ENCODE measurements at regions not wholly inside any gene's neighbourhood (a gene's known extent, or its start where the extent isn't known, plus 50 kb on each side); places are given as distances from the start of the nearest gene placed in this dataset.
"Not testable (repeated sequence)": the region's sequence is repeated elsewhere in the genome, so short reads cannot be mapped to it uniquely, and the experiment has no call there.

DNA sequence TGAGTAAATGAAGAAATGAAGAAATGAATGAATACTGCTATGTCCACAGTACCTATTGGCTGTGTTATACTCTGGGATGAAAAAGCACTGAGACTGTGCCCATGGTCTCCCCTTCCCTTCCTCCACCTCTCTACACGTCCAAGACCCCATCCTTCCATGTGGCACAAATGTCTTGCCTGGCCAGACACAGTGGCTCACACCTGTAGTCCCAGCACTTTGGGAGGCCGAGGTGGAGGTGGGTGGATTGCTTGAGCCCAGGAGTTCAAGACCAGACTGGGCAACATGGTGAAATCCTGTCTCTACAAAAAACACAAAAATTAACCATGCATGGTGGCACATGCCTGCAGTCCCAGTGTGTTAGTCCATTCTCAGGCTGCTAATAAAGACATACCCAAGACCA lies 200.1 kb downstream of the FAM43A start:
- DNase-seq (no peak), ATAC-seq (no peak)
- H3K36me3 ChIP-seq (ENCODE audit: control insufficient read depth, insufficient read depth, low read length) = no peaks in the 10 kb centered on the region
- TF ChIP-seq, protein P1, sequence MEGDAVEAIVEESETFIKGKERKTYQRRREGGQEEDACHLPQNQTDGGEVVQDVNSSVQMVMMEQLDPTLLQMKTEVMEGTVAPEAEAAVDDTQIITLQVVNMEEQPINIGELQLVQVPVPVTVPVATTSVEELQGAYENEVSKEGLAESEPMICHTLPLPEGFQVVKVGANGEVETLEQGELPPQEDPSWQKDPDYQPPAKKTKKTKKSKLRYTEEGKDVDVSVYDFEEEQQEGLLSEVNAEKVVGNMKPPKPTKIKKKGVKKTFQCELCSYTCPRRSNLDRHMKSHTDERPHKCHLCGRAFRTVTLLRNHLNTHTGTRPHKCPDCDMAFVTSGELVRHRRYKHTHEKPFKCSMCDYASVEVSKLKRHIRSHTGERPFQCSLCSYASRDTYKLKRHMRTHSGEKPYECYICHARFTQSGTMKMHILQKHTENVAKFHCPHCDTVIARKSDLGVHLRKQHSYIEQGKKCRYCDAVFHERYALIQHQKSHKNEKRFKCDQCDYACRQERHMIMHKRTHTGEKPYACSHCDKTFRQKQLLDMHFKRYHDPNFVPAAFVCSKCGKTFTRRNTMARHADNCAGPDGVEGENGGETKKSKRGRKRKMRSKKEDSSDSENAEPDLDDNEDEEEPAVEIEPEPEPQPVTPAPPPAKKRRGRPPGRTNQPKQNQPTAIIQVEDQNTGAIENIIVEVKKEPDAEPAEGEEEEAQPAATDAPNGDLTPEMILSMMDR (IDR thresholded peaks at IDR 0.05) = no peak
- Mint-ChIP-seq H3K36me3 (peaks cover 20% of the 10 kb centered on the region), H3K27ac (no peak overlapping the region), H3K4me3 (no peak overlapping the region), H3K4me1 (no peaks in the 10 kb centered on the region), H3K27me3 (ENCODE audit: low read depth in 2 of 2) (no peaks in the 10 kb centered on the region), H3K9me3 (peaks cover 3 to 5% of the 10 kb centered on the region in 2 donors)
- 100% methylated on average over 1 of the region's 2 CpGs for WGBS (ENCODE audit: insufficient coverage)
- no peak overlapping the region for H3K4me3 ChIP-seq (ENCODE audit: low read length)
- H3K27me3 ChIP-seq (ENCODE audit: control insufficient read depth, insufficient read depth, low read length) = no peaks in the 10 kb centered on the region
- H3K27ac ChIP-seq (ENCODE audit: low read length) = no peak overlapping the region
- intact Hi-C loops (cut with micrococcal nuclease) = no loop called here
- H3K9me3 ChIP-seq (ENCODE audit: control insufficient read depth, insufficient read depth, low read length) = peaks cover 17% of the 10 kb centered on the region
- peaks cover 6% of the 10 kb centered on the region for H3K4me1 ChIP-seq (ENCODE audit: control insufficient read depth, insufficient read depth, low read length)

DNA sequence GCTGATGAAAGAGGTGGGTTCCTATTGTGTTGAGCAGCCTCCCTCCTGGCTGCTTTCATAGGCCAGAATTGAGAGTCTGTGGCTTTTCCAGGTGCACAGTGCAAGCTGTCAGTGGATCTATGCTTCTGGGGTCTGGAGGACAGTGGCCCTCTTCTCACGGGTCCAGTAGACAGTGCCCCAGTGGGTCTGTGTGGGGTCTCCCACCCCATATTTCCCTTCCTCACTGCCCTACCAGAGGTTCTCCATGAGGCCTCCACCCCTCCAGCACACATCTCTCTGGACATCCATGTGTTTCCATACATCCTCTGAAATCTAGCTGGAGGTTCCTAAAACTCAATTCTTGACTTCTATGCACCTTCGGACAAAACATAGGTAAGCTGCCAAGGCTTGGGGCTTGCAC lies 201.2 kb downstream of the FAM43A start:
- Histone ChIP-seq H3K9me3 (ENCODE audit: control insufficient read depth, insufficient read depth, low read length) (peaks cover 17% of the 10 kb centered on the region), H3K4me3 (ENCODE audit: low read length) (no peak overlapping the region), H3K4me1 (ENCODE audit: control insufficient read depth, insufficient read depth, low read length) (no peaks in the 10 kb centered on the region), H3K27ac (ENCODE audit: low read length) (no peak overlapping the region), H3K27me3 (ENCODE audit: control insufficient read depth, insufficient read depth, low read length) (no peaks in the 10 kb centered on the region), H3K36me3 (ENCODE audit: control insufficient read depth, insufficient read depth, low read length) (no peaks in the 10 kb centered on the region)
- no peak overlapping the region for H3K4me3 Mint-ChIP-seq
- no peak for ATAC-seq
- no peak overlapping the region for H3K27ac Mint-ChIP-seq
- no peak for DNase-seq
- 95% methylated on average over 2 of the region's 2 CpGs for WGBS (ENCODE audit: insufficient coverage)
- peaks cover 20% of the 10 kb centered on the region for H3K36me3 Mint-ChIP-seq
- H3K9me3 Mint-ChIP-seq = peaks cover 3 to 5% of the 10 kb centered on the region in 2 donors
- no peaks in the 10 kb centered on the region for H3K4me1 Mint-ChIP-seq
- intact Hi-C loops (cut with micrococcal nuclease) = no loop called here
- TF ChIP-seq, protein P1 (IDR thresholded peaks at IDR 0.05) = no peak
- no peaks in the 10 kb centered on the region for H3K27me3 Mint-ChIP-seq (ENCODE audit: low read depth in 2 of 2)

GRCh38 chr3:194888062-194888461 lies 202.4 kb downstream of the FAM43A start:
- H3K27ac Mint-ChIP-seq; H3K36me3 ChIP-seq (ENCODE audit: control insufficient read depth, insufficient read depth, low read length); H3K4me1 Mint-ChIP-seq; H3K4me1 ChIP-seq (ENCODE audit: control insufficient read depth, insufficient read depth, low read length); H3K4me3 ChIP-seq (ENCODE audit: low read length); H3K27ac ChIP-seq (ENCODE audit: low read length); DNase-seq; H3K4me3 Mint-ChIP-seq; H3K9me3 Mint-ChIP-seq; ATAC-seq; intact Hi-C loops (cut with micrococcal nuclease); H3K27me3 Mint-ChIP-seq (ENCODE audit: low read depth in 2 of 2); H3K27me3 ChIP-seq (ENCODE audit: control insufficient read depth, insufficient read depth, low read length): not testable (repeated sequence)
- 84% methylated on average over 3 of the region's 3 CpGs for WGBS (ENCODE audit: insufficient coverage)
- H3K9me3 ChIP-seq (ENCODE audit: control insufficient read depth, insufficient read depth, low read length) = peaks cover 17% of the 10 kb centered on the region
- H3K36me3 Mint-ChIP-seq = peaks cover 18% of the 10 kb centered on the region

DNA sequence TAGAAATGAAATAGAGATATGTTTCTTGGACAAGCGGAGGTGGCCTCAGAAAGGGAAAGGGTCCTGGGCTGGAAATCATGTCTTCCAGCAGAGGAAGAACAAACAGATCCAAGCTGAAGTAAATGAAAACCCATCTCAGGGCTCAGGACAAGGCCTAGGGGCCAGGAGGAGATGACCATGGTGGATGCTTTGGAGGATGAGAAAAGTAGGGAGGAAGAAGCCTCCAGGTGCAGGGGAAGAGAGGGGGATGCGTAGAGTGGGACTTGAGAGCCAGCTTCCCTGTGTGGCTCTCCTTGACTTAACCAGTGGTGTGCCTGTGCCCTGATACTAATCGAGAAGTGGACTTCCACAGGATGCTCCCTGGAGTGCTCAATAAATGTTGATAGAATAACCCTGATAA lies 203.2 kb downstream of the FAM43A start:
- H3K9me3 Mint-ChIP-seq = peaks cover under 1% of the 10 kb centered on the region in 2 donors

More for the DNA sequence above, 203.2 kb downstream of the FAM43A start:
- ATAC-seq (no peak), DNase-seq (no peak)
- no peak overlapping the region for H3K27ac Mint-ChIP-seq
- H3K9me3 ChIP-seq (ENCODE audit: control insufficient read depth, insufficient read depth, low read length) = peaks cover 9% of the 10 kb centered on the region
- H3K4me1 Mint-ChIP-seq = no peaks in the 10 kb centered on the region
- no peak overlapping the region for H3K4me3 Mint-ChIP-seq
- H3K36me3 Mint-ChIP-seq = peaks cover 10% of the 10 kb centered on the region
- H3K4me1 ChIP-seq (ENCODE audit: control insufficient read depth, insufficient read depth, low read length) = no peaks in the 10 kb centered on the region
- no peaks in the 10 kb centered on the region for H3K27me3 ChIP-seq (ENCODE audit: control insufficient read depth, insufficient read depth, low read length)
- TF ChIP-seq, protein P1 (IDR thresholded peaks at IDR 0.05) = no peak
- no peaks in the 10 kb centered on the region for H3K36me3 ChIP-seq (ENCODE audit: control insufficient read depth, insufficient read depth, low read length)
- 73% methylated on average over 3 of the region's 3 CpGs for WGBS (ENCODE audit: insufficient coverage)
- H3K4me3 ChIP-seq (ENCODE audit: low read length) = no peak overlapping the region
- no peaks in the 10 kb centered on the region for H3K27me3 Mint-ChIP-seq (ENCODE audit: low read depth in 2 of 2)
- H3K27ac ChIP-seq (ENCODE audit: low read length) = no peak overlapping the region
- intact Hi-C loops (cut with micrococcal nuclease) = no loop called here
